ENCODE measurements at regions not wholly inside any gene's neighbourhood (a gene's known extent, or its start where the extent isn't known, plus 50 kb on each side); places are given as distances from the start of the nearest gene placed in this dataset.
"Not testable (repeated sequence)": the region's sequence is repeated elsewhere in the genome, so short reads cannot be mapped to it uniquely, and the experiment has no call there.

DNA sequence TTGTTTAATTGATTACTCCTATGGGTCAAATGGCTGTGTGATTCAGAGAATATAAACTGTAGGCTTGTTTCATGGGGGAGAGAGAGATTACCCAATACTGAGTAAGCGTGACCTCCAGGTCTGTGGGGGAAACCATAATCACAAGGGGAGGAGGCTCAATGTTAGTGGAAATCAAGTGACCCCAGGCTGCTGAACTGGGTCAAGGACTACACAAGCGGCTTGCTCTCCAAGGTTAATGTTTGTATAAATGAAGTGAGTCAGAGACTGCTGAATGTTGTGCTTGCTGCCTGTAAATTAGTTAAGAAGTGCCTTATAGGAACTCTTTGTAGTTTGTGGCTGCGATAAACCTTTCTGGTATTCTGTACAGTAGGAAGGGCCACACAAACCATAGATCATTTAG lies 479.7 kb downstream of the AACS start:
- TF ChIP-seq POLR2A (IDR thresholded peaks at IDR 0.05) = no peak
- TF ChIP-seq, protein P1, sequence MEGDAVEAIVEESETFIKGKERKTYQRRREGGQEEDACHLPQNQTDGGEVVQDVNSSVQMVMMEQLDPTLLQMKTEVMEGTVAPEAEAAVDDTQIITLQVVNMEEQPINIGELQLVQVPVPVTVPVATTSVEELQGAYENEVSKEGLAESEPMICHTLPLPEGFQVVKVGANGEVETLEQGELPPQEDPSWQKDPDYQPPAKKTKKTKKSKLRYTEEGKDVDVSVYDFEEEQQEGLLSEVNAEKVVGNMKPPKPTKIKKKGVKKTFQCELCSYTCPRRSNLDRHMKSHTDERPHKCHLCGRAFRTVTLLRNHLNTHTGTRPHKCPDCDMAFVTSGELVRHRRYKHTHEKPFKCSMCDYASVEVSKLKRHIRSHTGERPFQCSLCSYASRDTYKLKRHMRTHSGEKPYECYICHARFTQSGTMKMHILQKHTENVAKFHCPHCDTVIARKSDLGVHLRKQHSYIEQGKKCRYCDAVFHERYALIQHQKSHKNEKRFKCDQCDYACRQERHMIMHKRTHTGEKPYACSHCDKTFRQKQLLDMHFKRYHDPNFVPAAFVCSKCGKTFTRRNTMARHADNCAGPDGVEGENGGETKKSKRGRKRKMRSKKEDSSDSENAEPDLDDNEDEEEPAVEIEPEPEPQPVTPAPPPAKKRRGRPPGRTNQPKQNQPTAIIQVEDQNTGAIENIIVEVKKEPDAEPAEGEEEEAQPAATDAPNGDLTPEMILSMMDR (IDR thresholded peaks at IDR 0.05) = no peak
- 83 to 92% (median 91%) methylated on average over 3 of the region's 3 CpGs for WGBS, 4 donors
- no peaks in the 10 kb centered on the region for H3K36me3 ChIP-seq

DNA sequence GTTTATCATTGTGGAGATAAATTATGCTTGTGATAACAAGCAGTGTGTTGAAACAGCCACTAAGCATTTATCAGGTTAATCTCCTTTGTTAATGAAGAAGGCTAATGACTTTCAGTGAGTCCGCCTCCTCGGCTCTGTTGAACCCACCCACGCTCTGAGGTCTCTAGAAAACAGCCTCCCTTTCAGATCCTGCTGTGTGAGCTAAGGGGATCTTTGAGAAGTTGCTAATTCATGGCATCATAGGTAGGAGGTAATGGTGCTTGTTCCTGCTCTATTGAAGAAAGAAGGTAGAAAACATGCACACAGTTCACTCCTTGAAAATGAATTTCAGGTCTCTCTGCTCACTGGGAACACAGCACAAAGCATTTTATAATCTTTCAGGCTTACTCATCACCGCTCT lies 483.9 kb downstream of the AACS start:
- no peaks in the 10 kb centered on the region for H3K9me3 ChIP-seq
- no peak overlapping the region for H3K4me3 ChIP-seq
- 55 to 68% (median 65%) methylated on average over 4 of the region's 4 CpGs for WGBS, 4 donors
- no peak overlapping the region for H3K27ac ChIP-seq
- H3K36me3 ChIP-seq = no peaks in the 10 kb centered on the region
- H3K4me1 ChIP-seq = no peaks in the 10 kb centered on the region
- no peak for ATAC-seq
- intact Hi-C loops (cut with DNase I) = no loop called here
- TF ChIP-seq, protein P1 (IDR thresholded peaks at IDR 0.05) = no peak
- no peak for TF ChIP-seq POLR2A (IDR thresholded peaks at IDR 0.05)
- no peak for DNase-seq
- no peaks in the 10 kb centered on the region for H3K27me3 ChIP-seq

More for the DNA sequence above, 479.7 kb downstream of the AACS start:
- H3K9me3 ChIP-seq = no peaks in the 10 kb centered on the region
- no peak overlapping the region for H3K27ac ChIP-seq
- intact Hi-C loops (cut with DNase I) = no loop called here
- no peak overlapping the region for H3K4me3 ChIP-seq
- no peaks in the 10 kb centered on the region for H3K27me3 ChIP-seq
- DNase-seq (no peak), ATAC-seq (no peak)
- H3K4me1 ChIP-seq = no peaks in the 10 kb centered on the region

DNA sequence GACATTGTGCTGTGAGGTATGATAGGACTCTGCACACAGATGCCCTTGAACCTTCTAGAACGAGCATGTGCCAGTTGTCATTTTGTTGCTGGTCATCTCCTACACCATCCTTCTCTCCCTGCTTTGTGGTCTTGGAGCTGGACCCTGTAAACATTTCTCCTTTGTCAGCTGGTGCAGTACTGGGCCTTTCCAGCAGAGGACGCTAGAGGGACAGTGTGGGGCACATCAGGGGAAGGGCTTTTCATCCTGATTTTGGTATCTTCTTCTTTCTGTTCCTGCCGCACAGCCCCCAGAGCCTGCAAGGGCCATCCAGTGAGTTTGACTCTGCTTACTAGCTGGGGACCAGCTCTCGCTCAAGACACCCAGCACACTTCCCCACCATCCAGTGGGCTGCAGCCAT lies 484.6 kb downstream of the AACS start:
- intact Hi-C loops (cut with DNase I) = no loop called here
- TF ChIP-seq, protein P1 (IDR thresholded peaks at IDR 0.05) = peak in 2 of 12 donors; percentile 13 to 22
- TF ChIP-seq POLR2A (IDR thresholded peaks at IDR 0.05) = no peak
- DNase-seq (no peak), ATAC-seq (no peak)
- Histone ChIP-seq H3K36me3 (no peaks in the 10 kb centered on the region), H3K4me3 (no peak overlapping the region), H3K4me1 (no peaks in the 10 kb centered on the region), H3K27me3 (no peaks in the 10 kb centered on the region), H3K9me3 (no peaks in the 10 kb centered on the region), H3K27ac (no peak overlapping the region)
- whole genome bisulfite sequencing, 4 donors = 61 to 75% (median 68%) methylated on average over 4 of the region's 4 CpGs

DNA sequence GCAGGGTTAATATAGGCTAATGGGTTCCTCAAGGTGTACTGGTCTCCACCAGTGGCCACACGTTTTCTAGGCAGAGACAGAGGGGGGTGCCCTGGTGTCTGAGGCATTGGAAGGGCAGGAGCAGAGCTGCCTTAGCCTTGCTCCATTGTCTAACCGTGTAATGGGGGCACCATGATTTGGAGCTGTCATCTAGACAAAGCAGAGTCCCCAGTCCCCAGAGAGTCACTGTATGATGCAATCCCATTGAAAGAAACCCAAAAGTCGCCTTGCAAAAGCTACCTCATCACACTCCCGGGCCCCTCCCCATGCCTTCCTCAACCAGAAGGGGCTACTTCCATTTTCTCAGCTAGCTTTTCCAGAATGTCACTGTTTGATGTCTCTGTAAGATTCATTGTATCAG lies 487.1 kb downstream of the AACS start:
- no peak for TF ChIP-seq POLR2A (IDR thresholded peaks at IDR 0.05)
- TF ChIP-seq, protein P1 (IDR thresholded peaks at IDR 0.05) = no peak
- intact Hi-C loops (cut with DNase I) = no loop called here
- Histone ChIP-seq H3K27ac (no peak overlapping the region), H3K4me1 (no peaks in the 10 kb centered on the region), H3K9me3 (no peaks in the 10 kb centered on the region), H3K4me3 (no peak overlapping the region), H3K36me3 (no peaks in the 10 kb centered on the region), H3K27me3 (peaks cover 0 to 4% (median 0%) of the 10 kb centered on the region in 9 donors)
- 67 to 71% (median 70%) methylated on average over 4 of the region's 4 CpGs for WGBS, 4 donors
- ATAC-seq = no peak
- DNase-seq = no peak

DNA sequence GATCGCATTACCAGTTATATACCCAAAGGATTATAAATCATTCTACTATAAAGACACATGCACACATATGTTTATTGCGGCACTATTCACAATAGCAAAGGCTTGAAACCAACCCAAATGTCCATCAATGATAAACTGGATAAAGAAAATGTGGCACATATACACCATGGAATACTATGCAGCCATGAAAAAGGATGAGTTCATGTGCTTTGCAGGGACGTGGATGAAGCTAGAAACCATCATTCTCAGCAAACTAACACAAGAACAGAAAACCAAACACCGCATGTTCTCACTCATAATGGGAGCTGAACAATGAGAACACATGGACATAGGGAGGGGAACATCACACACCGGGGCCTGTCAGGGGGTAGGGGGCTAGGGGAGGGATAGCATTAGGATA lies 495.8 kb downstream of the AACS start:
- DNase-seq; intact Hi-C loops (cut with DNase I); H3K27ac ChIP-seq; H3K4me3 ChIP-seq; H3K27me3 ChIP-seq; H3K9me3 ChIP-seq; H3K4me1 ChIP-seq; H3K36me3 ChIP-seq; ATAC-seq: not testable (repeated sequence)
- WGBS, 4 donors = 90 to 94% (median 93%) methylated on average over 5 of the region's 5 CpGs

All from heart left ventricle (tissue), 16 donors.